ENCODE measurements at regions not wholly inside any gene's neighbourhood (a gene's known extent, or its start where the extent isn't known, plus 50 kb on each side); places are given as distances from the start of the nearest gene placed in this dataset.

DNA sequence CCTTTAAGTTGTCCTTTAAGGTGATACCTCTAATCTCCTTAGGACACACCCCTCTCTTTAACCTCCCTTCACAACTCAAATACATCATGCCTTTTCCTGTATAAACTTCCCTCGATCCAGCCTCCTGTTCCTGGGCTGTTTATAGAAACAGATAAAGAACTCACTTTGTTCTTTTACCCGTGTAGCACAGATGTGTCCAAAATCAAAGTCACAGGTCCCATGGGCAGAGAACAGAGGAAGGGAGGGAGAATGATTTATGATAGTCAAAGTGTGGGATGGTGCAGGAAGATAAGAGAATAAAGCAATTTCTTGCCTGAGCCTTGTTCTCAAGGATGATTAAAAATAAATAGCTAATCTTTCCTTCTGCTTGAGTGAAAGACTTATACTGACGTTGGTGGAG lies 50.3 kb upstream of the CABCOCO1 start:
- H3K4me1 ChIP-seq = peaks cover 0 to 17% of the 10 kb centered on the region in 2 donors
- H3K27ac ChIP-seq = no peak overlapping the region
- H3K36me3 ChIP-seq = no peaks in the 10 kb centered on the region
- H3K4me3 ChIP-seq (replicated peaks in 1 of 3) = no peak overlapping the region
- intact Hi-C loops (cut with DNase I) = no loop called here
- no peak for DNase-seq
- 32 to 35% methylated on average over 3 of the region's 3 CpGs for WGBS, 2 donors
- no peaks in the 10 kb centered on the region for H3K27me3 ChIP-seq
- H3K9me3 ChIP-seq = no peaks in the 10 kb centered on the region
- TF ChIP-seq, protein P1, sequence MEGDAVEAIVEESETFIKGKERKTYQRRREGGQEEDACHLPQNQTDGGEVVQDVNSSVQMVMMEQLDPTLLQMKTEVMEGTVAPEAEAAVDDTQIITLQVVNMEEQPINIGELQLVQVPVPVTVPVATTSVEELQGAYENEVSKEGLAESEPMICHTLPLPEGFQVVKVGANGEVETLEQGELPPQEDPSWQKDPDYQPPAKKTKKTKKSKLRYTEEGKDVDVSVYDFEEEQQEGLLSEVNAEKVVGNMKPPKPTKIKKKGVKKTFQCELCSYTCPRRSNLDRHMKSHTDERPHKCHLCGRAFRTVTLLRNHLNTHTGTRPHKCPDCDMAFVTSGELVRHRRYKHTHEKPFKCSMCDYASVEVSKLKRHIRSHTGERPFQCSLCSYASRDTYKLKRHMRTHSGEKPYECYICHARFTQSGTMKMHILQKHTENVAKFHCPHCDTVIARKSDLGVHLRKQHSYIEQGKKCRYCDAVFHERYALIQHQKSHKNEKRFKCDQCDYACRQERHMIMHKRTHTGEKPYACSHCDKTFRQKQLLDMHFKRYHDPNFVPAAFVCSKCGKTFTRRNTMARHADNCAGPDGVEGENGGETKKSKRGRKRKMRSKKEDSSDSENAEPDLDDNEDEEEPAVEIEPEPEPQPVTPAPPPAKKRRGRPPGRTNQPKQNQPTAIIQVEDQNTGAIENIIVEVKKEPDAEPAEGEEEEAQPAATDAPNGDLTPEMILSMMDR (IDR thresholded peaks at IDR 0.05) = no peak
- TF ChIP-seq POLR2A (IDR thresholded peaks at IDR 0.05) = no peak

DNA sequence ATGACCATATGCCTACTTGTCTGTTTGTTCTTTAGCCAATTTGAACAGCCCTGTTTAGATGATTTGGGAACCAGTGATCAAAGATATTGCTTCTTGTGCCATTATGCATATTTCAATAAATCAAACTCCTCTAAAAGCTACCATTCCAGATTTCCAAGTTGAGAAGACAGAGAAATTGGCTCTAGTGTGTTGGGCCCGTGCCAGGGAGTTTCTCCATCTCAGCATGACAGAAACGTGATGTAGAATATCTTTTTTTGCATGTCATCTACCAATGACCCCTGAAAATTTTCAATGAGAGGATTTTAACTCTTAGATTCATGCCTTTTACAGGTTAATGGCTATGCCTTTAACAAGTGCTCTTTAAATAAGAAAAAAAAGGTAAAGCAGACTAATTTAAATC lies 50.7 kb upstream of the CABCOCO1 start:
- Histone ChIP-seq H3K27ac (no peak overlapping the region), H3K4me3 (replicated peaks in 1 of 3) (no peak overlapping the region), H3K9me3 (no peaks in the 10 kb centered on the region), H3K27me3 (no peaks in the 10 kb centered on the region), H3K4me1 (peaks cover 0 to 17% of the 10 kb centered on the region in 2 donors), H3K36me3 (no peaks in the 10 kb centered on the region)
- TF ChIP-seq POLR2A (IDR thresholded peaks at IDR 0.05) = no peak
- TF ChIP-seq, protein P1 (IDR thresholded peaks at IDR 0.05) = no peak
- DNase-seq = peak; percentile 67 to 84
- WGBS, 2 donors = 13 to 14% methylated on average over 2 of the region's 2 CpGs
- intact Hi-C loops (cut with DNase I) = no loop called here

DNA sequence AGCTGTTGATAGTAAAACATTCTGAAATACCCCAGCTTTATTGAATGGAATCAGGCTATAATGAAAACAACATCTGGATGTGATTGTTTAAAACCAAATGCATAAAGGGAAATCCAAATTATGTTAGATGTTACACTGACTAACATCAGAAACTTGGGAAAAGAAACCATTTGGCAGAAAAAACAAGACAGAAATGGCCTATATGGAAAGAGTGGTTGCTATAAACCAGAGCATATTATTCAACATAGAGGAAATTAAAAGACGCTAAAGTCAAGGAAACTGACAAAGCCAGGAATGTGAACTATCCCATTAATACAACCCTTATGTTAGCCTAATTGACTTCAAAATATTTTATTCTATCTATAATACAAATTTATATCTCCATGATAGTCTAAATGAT lies 53.0 kb upstream of the CABCOCO1 start:
- intact Hi-C loops (cut with DNase I) = no loop called here
- no peaks in the 10 kb centered on the region for H3K9me3 ChIP-seq
- 90 to 100% methylated on average over 1 of the region's 1 CpG for WGBS, 2 donors
- H3K4me3 ChIP-seq (replicated peaks in 1 of 3) = no peak overlapping the region
- peaks cover 0 to 17% of the 10 kb centered on the region in 2 donors for H3K4me1 ChIP-seq
- TF ChIP-seq, protein P1 (IDR thresholded peaks at IDR 0.05) = no peak
- no peak for TF ChIP-seq POLR2A (IDR thresholded peaks at IDR 0.05)
- DNase-seq = no peak
- H3K27me3 ChIP-seq = no peaks in the 10 kb centered on the region
- H3K36me3 ChIP-seq = no peaks in the 10 kb centered on the region
- H3K27ac ChIP-seq = no peak overlapping the region

DNA sequence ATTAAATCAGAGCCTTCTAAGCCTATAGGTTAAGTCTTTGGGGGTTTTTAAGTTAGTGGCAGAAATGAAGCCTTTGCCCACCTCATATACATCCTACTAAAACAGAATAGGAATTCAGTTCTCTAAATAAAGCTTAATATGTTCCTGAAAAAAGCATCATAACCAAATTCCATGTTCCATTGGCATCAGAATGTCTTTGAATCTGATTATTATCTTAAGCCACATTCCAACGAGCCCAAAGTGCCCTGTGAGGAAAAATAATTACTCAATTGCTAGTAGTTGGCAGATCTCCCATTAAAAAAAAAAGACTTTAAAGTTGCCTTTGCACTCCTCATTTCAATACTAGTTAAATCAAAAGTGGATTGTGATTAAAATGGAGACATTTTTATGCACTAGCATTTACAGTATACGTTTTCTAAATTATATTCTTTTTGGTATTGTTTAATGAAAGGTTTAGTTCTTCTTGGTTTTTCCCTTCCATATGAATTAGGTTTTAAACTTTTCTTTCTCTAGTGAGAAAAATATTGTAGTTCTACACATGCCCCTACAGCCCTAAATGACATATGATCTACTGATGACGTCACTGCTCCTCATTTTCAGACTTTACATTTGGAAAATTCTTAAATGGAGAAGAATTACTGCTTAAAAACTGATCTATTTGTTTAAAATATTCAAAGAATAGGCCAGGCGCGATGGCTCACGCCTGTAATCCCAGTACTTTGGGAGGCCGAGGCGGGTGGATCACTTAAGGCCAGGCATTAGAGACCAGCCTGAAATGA lies 54.3 kb upstream of the CABCOCO1 start:
- WGBS, 2 donors = 70 to 72% methylated on average over 8 of the region's 8 CpGs
- no peaks in the 10 kb centered on the region for H3K27me3 ChIP-seq
- H3K4me3 ChIP-seq (replicated peaks in 1 of 3) = no peak overlapping the region
- peak in 1 of 2 donors; percentile 20 for DNase-seq
- peaks cover 0 to 17% of the 10 kb centered on the region in 2 donors for H3K4me1 ChIP-seq
- no peaks in the 10 kb centered on the region for H3K9me3 ChIP-seq
- H3K36me3 ChIP-seq = no peaks in the 10 kb centered on the region
- H3K27ac ChIP-seq = no peak overlapping the region
- intact Hi-C loops (cut with DNase I) = no loop called here
- TF ChIP-seq, protein P1 (IDR thresholded peaks at IDR 0.05) = no peak
- no peak for TF ChIP-seq POLR2A (IDR thresholded peaks at IDR 0.05)

Data from thyroid gland (tissue), 4 donors.